Mesenchymal stem cell (in vitro differentiated cells and primary cell): ENCODE measurements at regions not wholly inside any gene's neighbourhood (a gene's known extent, or its start where the extent isn't known, plus 50 kb on each side); places are given as distances from the start of the nearest gene placed in this dataset.

Experiments used
- DNase-seq: peaks from one replicate; pipeline ENCODE4 v3.0.0-alpha.2; 2013
- H2AFZ ChIP-seq: one replicate; pipeline ENCODE4 v1.6.1; 2013; ENCODE audit warnings: low read depth, mild to moderate bottlenecking, control low read depth, inconsistent platforms, low read length, moderate library complexity
- H2AK5ac ChIP-seq: 2 replicates; pipeline ENCODE4 v1.6.1; 2013; ENCODE audit warnings: low read length, moderate library complexity, mild to moderate bottlenecking, inconsistent platforms; ENCODE audit not compliant: severe bottlenecking
- H2BK120ac ChIP-seq: one replicate; pipeline ENCODE4 v1.6.1; 2013; ENCODE audit warnings: low read depth, mild to moderate bottlenecking, inconsistent platforms, low read length, moderate library complexity
- H2BK12ac ChIP-seq, 2 experiments: one replicate each; pipeline ENCODE4 v1.6.1; 2013; ENCODE audit warnings: inconsistent platforms in 2 of 2, low read length in 2 of 2, mild to moderate bottlenecking in 2 of 2, moderate library complexity in 2 of 2, control low read depth in 1 of 2
- H2BK15ac ChIP-seq: one replicate; pipeline ENCODE4 v1.6.1; 2013; ENCODE audit warnings: mild to moderate bottlenecking, low read depth, inconsistent platforms; ENCODE audit not compliant: poor library complexity, severe bottlenecking
- H2BK5ac ChIP-seq: 2 replicates; pipeline ENCODE4 v1.6.1; 2013; ENCODE audit warnings: low read depth, mild to moderate bottlenecking, low read length, control low read depth, inconsistent platforms; ENCODE audit not compliant: poor library complexity, severe bottlenecking
- H3K14ac ChIP-seq, 2 experiments: one replicate each; pipeline ENCODE4 v1.6.1; 2013; ENCODE audit warnings: inconsistent platforms in 2 of 2, low read length in 2 of 2, control low read depth in 1 of 2, mild to moderate bottlenecking in 1 of 2, moderate library complexity in 1 of 2
- H3K18ac ChIP-seq, 2 experiments: one replicate each; pipeline ENCODE4 v1.6.1; 2013; ENCODE audit warnings: inconsistent platforms in 2 of 2, low read length in 2 of 2, control low read depth in 1 of 2, low read depth in 1 of 2, mild to moderate bottlenecking in 1 of 2
- H3K23ac ChIP-seq, 2 experiments: one replicate each; pipeline ENCODE4 v1.6.1; 2013; ENCODE audit warnings: inconsistent platforms in 2 of 2, low read length in 2 of 2, mild to moderate bottlenecking in 2 of 2, moderate library complexity in 2 of 2, control low read depth in 1 of 2
- H3K27ac ChIP-seq: 2 replicates; pipeline ENCODE4 v1.5.1; 2013; ENCODE audit warnings: mild to moderate bottlenecking, moderate library complexity, low read length, control low read depth, inconsistent platforms; ENCODE audit not compliant: poor library complexity, severe bottlenecking
- H3K27me3 ChIP-seq, 2 experiments: 2 replicates each; pipeline versions ENCODE4 v1.6.1 to v1.7.0; 2013; ENCODE audit warnings: low read length in 2 of 2, mild to moderate bottlenecking in 2 of 2, moderate library complexity in 2 of 2, control low read depth in 1 of 2, inconsistent platforms in 1 of 2; ENCODE audit not compliant: control insufficient read depth in 1 of 2, insufficient read depth in 1 of 2
- H3K36me3 ChIP-seq, 2 experiments: 2 replicates each; pipeline versions ENCODE4 v1.6.1 to v1.7.0; 2013; ENCODE audit warnings: low read length in 2 of 2, control low read depth in 1 of 2, inconsistent platforms in 1 of 2, low read depth in 1 of 2, mild to moderate bottlenecking in 1 of 2; ENCODE audit not compliant: insufficient read depth in 2 of 2, control insufficient read depth in 1 of 2
- H3K4ac ChIP-seq, 2 experiments: one replicate each; pipeline ENCODE4 v1.6.1; 2013; ENCODE audit warnings: inconsistent platforms in 2 of 2, low read length in 2 of 2, mild to moderate bottlenecking in 2 of 2, moderate library complexity in 2 of 2, control low read depth in 1 of 2, low read depth in 1 of 2
- H3K4me1 ChIP-seq: 2 replicates; pipeline ENCODE4 v1.6.1; 2013; ENCODE audit warnings: low read depth, low read length, control low read depth; ENCODE audit not compliant: control insufficient read depth, insufficient read depth
- H3K4me2 ChIP-seq: 2 replicates; pipeline ENCODE4 v1.6.1; 2013; ENCODE audit warnings: low read length, mild to moderate bottlenecking, inconsistent platforms; ENCODE audit not compliant: poor library complexity, severe bottlenecking
- H3K4me3 ChIP-seq, 2 experiments: 2 replicates each; pipeline versions ENCODE4 v1.5.1 to v1.7.0; 2013; ENCODE audit warnings: low read length in 2 of 2, mild to moderate bottlenecking in 2 of 2, control low read depth in 1 of 2, low read depth in 1 of 2; ENCODE audit not compliant: insufficient read depth in 1 of 2
- H3K79me1 ChIP-seq: replicated peaks from 2 replicates; pipeline ENCODE4 v1.6.1; 2013; ENCODE audit warnings: mild to moderate bottlenecking, control low read depth, low read length, inconsistent platforms; ENCODE audit not compliant: poor library complexity, severe bottlenecking
- H3K9ac ChIP-seq: 2 replicates; pipeline ENCODE4 v1.7.0; 2013; ENCODE audit warnings: mild to moderate bottlenecking, low read length, moderate library complexity
- H3K9me3 ChIP-seq: 2 replicates; pipeline ENCODE4 v1.7.0; 2013; ENCODE audit warnings: mild to moderate bottlenecking, low read length; ENCODE audit not compliant: control insufficient read depth
- H4K8ac ChIP-seq: one replicate; pipeline ENCODE4 v1.6.1; 2013; ENCODE audit warnings: inconsistent platforms, mild to moderate bottlenecking, low read length, moderate library complexity
- H4K91ac ChIP-seq: one replicate; pipeline ENCODE4 v1.6.1; 2013; ENCODE audit warnings: mild to moderate bottlenecking, low read length, inconsistent platforms
- WGBS: methylation state at CpG from one replicate; pipeline ENCODE4 v1.1.7; 2013; ENCODE audit warnings: mixed read lengths; 5-methylcytosine and 5-hydroxymethylcytosine counted together

DNA sequence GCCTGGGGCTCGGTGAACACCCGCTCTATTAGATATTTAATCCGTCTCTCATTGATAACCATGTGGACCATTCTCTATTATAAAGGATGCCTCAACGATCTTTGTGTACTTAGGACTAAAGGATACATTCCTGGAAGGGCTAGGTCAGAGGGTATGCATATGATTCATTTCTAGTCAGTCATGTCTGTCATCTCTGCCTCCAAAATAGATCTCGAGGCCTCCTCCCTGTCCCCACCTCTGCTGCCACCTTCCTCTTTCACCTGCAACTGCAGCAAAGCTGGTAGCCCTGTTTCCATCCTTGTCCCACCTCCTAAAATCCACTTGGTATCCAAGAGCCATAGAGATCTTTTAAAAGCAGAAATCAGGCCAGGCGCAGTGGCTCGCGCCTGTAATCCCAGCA, 121.5 kb downstream of the KATNIP start:
- Histone ChIP-seq H4K91ac (no peak overlapping the region), H3K4me1 (no peaks in the 10 kb centered on the region), H2BK5ac (no peak overlapping the region), H3K4me2 (no peak overlapping the region), H3K79me1 (peaks cover 5% of the 10 kb centered on the region), H3K9me3 (no peaks in the 10 kb centered on the region), H3K4ac (no peak overlapping the region), H2BK15ac (no peak overlapping the region), H2BK120ac (no peak overlapping the region), H3K23ac (no peak overlapping the region), H3K14ac (no peak overlapping the region), H3K18ac (no peak overlapping the region), H3K4me3 (no peak overlapping the region), H2AK5ac (no peak overlapping the region), H2AFZ (no peak overlapping the region), H3K27me3 (no peaks in the 10 kb centered on the region), H2BK12ac (no peak overlapping the region), H3K36me3 (peaks cover 0 to 7% of the 10 kb centered on the region in 2 experiments), H3K27ac (no peak overlapping the region), H3K9ac (no peak overlapping the region), H4K8ac (no peak overlapping the region)
- WGBS: 90% methylated on average over 6 of the region's 8 CpGs
- no peak for DNase-seq

DNA sequence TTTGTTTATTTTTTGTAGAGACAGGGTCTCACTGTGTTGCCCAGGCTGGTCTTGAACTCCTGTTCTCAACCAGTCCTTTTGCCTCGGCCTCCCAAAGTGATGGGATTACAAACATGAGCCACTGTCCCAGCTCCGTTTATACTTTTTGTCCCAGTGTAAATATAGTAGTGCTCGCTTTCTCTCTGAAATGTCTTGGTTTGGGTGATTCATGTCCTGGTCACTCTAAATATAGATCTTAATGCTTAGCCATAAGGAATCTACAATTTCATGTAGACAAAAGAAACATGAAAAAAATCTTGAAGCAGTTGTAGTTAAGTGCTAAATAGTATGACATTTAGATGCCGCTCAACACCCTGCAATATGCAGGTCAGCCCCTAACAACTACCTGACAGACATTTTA, 126.9 kb downstream of the KATNIP start:
- H3K23ac ChIP-seq: no peak overlapping the region
- no peak overlapping the region for H3K4me2 ChIP-seq
- peaks cover 14% of the 10 kb centered on the region for H3K4me1 ChIP-seq
- peak overlapping the region; percentile 52 for H2AK5ac ChIP-seq
- no peak overlapping the region for H2BK12ac ChIP-seq
- H2BK120ac ChIP-seq: no peak overlapping the region
- H3K14ac ChIP-seq: no peak overlapping the region
- no peak overlapping the region for H2BK15ac ChIP-seq
- no peaks in the 10 kb centered on the region for H3K27me3 ChIP-seq
- H3K36me3 ChIP-seq: peaks cover 32 to 36% of the 10 kb centered on the region in 2 experiments
- no peak overlapping the region for H3K9ac ChIP-seq
- H3K18ac ChIP-seq: no peak overlapping the region
- H2BK5ac ChIP-seq: no peak overlapping the region
- no peak overlapping the region for H3K4ac ChIP-seq
- 57% methylated on average over 3 of the region's 4 CpGs for WGBS
- H3K4me3 ChIP-seq: no peak overlapping the region
- H2AFZ ChIP-seq: no peak overlapping the region
- no peaks in the 10 kb centered on the region for H3K9me3 ChIP-seq
- H4K8ac ChIP-seq: no peak overlapping the region
- peak; percentile 56 for DNase-seq
- peaks cover 13% of the 10 kb centered on the region for H3K79me1 ChIP-seq
- H4K91ac ChIP-seq: no peak overlapping the region
- H3K27ac ChIP-seq: peak overlapping the region; percentile 76

GRCh38 chr16:27677263-27677662, 127.3 kb downstream of the KATNIP start:
- Histone ChIP-seq H3K9me3 (no peaks in the 10 kb centered on the region), H3K36me3 (peaks cover 30 to 40% of the 10 kb centered on the region in 2 experiments), H3K27me3 (no peaks in the 10 kb centered on the region), H2AFZ (no peak overlapping the region), H3K4me1 (peaks cover 14% of the 10 kb centered on the region), H2BK5ac (no peak overlapping the region), H3K18ac (no peak overlapping the region), H3K9ac (no peak overlapping the region), H3K4me2 (no peak overlapping the region), H2BK120ac (no peak overlapping the region), H3K14ac (no peak overlapping the region), H3K79me1 (peaks cover 13% of the 10 kb centered on the region), H3K27ac (peak overlapping the region; percentile 76), H2BK15ac (no peak overlapping the region), H3K4me3 (no peak overlapping the region), H3K4ac (no peak overlapping the region), H2AK5ac (peak overlapping the region; percentile 52), H4K8ac (no peak overlapping the region), H3K23ac (no peak overlapping the region), H4K91ac (no peak overlapping the region), H2BK12ac (no peak overlapping the region)
- WGBS: 53% methylated on average over 2 of the region's 3 CpGs
- DNase-seq: peak; percentile 15

DNA sequence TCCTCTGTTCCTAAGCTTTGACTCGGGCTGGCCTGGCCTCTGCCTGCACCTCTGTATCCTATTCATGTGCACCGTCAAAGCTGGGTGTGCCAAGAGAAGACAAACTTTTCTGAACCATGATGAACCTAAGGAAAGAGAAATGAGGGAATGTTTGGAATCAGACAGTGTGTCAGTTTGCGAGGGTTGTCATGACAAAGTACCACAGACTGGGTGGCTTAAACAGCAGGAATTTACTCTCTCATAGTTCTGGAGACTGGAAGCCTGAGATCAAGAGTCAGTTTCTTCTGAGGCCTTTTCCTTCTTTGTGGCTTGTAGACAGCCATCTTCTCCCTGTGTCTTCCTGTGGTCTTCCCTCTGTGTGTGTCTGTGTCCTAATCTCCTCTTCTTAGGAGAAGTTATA, 129.0 kb downstream of the KATNIP start:
- no peak overlapping the region for H2BK5ac ChIP-seq
- no peak overlapping the region for H3K4me2 ChIP-seq
- peaks cover 10% of the 10 kb centered on the region for H3K79me1 ChIP-seq
- H3K9me3 ChIP-seq: no peaks in the 10 kb centered on the region
- no peak overlapping the region for H3K18ac ChIP-seq
- H2BK12ac ChIP-seq: no peak overlapping the region
- peak overlapping the region; percentile 56 for H2AK5ac ChIP-seq
- no peak overlapping the region for H2BK120ac ChIP-seq
- H3K14ac ChIP-seq: no peak overlapping the region
- no peak overlapping the region for H2BK15ac ChIP-seq
- H4K91ac ChIP-seq: no peak overlapping the region
- H4K8ac ChIP-seq: no peak overlapping the region
- 96% methylated on average over 3 of the region's 3 CpGs for WGBS
- no peak overlapping the region for H3K9ac ChIP-seq
- no peak for DNase-seq
- H3K4me1 ChIP-seq: peaks cover 14% of the 10 kb centered on the region
- H3K36me3 ChIP-seq: peaks cover 42 to 52% of the 10 kb centered on the region in 2 experiments
- H3K4ac ChIP-seq: no peak overlapping the region
- H3K27ac ChIP-seq: no peak overlapping the region
- H3K23ac ChIP-seq: no peak overlapping the region
- H3K27me3 ChIP-seq: no peaks in the 10 kb centered on the region
- no peak overlapping the region for H2AFZ ChIP-seq
- H3K4me3 ChIP-seq: no peak overlapping the region
